ENCODE measurements at regions not wholly inside any gene's neighbourhood (a gene's known extent, or its start where the extent isn't known, plus 50 kb on each side); places are given as distances from the start of the nearest gene placed in this dataset.

GRCh38 chr9:82675102-82675501, 387.8 kb downstream of the RASEF start:
- TF ChIP-seq EP300 (IDR thresholded peaks at IDR 0.05) = no peak
- TF ChIP-seq CTCF (IDR thresholded peaks at IDR 0.05) = no peak
- no peak for TF ChIP-seq POLR2A (IDR thresholded peaks at IDR 0.05)
- no peak for TF ChIP-seq POLR2AphosphoS5 (IDR thresholded peaks at IDR 0.05)
